SK-N-SH treated with all-trans-retinoic acid at 6 μM for 48 hours (cell line): ENCODE measurements at regions not wholly inside any gene's neighbourhood (a gene's known extent, or its start where the extent isn't known, plus 50 kb on each side); places are given as distances from the start of the nearest gene placed in this dataset.

Experiments used
- ATAC-seq: fragments of 200-7000 bp; cut with Tn5 transposase; 3 replicates; pipeline ENCODE4 v1.9.1; 2020; ENCODE audit warnings: mild to moderate bottlenecking, moderate library complexity
- BACH2 ChIP-seq: fragments of 250-450 bp; sonication (Bioruptor Pico); IDR thresholded peaks from 2 replicates; pipeline ENCODE4 v1.9.0; 2021; ENCODE audit warnings: mild to moderate bottlenecking, borderline replicate concordance
- CREB5 ChIP-seq: fragments of 250-450 bp; sonication (Bioruptor Pico); IDR thresholded peaks from 2 replicates; pipeline ENCODE4 v1.5.1; 2020; ENCODE audit warnings: low read depth, mild to moderate bottlenecking, moderate library complexity
- CSDC2 ChIP-seq: fragments of 250-450 bp; sonication (Bioruptor Pico); IDR thresholded peaks from 2 replicates; pipeline ENCODE4 v1.5.0; 2020; ENCODE audit warnings: mild to moderate bottlenecking, moderate library complexity
- CSRNP3 ChIP-seq: fragments of 250-450 bp; sonication (Bioruptor Pico); IDR thresholded peaks from 2 replicates; pipeline ENCODE4 v1.5.1; 2021; ENCODE audit warnings: mild to moderate bottlenecking, moderate library complexity
- ESRRG ChIP-seq: fragments of 250-450 bp; sonication (Bioruptor Pico); IDR thresholded peaks from 2 replicates; pipeline ENCODE4 v1.6.1; 2021; ENCODE audit warnings: mild to moderate bottlenecking
- GLIS3 ChIP-seq: fragments of 250-450 bp; sonication (Bioruptor Pico); IDR thresholded peaks from 2 replicates; pipeline ENCODE4 v1.5.0; 2020; ENCODE audit warnings: mild to moderate bottlenecking, moderate library complexity
- PATZ1 ChIP-seq: fragments of 250-450 bp; sonication (Bioruptor Pico); IDR thresholded peaks from 2 replicates; pipeline ENCODE4 v1.8.0; 2020; ENCODE audit warnings: mild to moderate bottlenecking, moderate library complexity, borderline replicate concordance
- POU6F1 ChIP-seq: fragments of 250-450 bp; sonication (Bioruptor Pico); IDR thresholded peaks from 2 replicates; pipeline ENCODE4 v1.8.0; 2021; ENCODE audit warnings: low read depth, mild to moderate bottlenecking, moderate library complexity, borderline replicate concordance
- PPARA ChIP-seq: fragments of 250-450 bp; sonication (Bioruptor Pico); IDR thresholded peaks from 2 replicates; pipeline ENCODE4 v1.5.0; 2020; ENCODE audit warnings: mild to moderate bottlenecking, borderline replicate concordance
- SNAI2 ChIP-seq: fragments of 250-450 bp; sonication (Bioruptor Pico); IDR thresholded peaks from 2 replicates; pipeline ENCODE4 v1.5.0; 2020; ENCODE audit warnings: mild to moderate bottlenecking, moderate library complexity
- TCF4 ChIP-seq: fragments of 250-450 bp; sonication (Bioruptor Pico); IDR thresholded peaks from 2 replicates; pipeline ENCODE4 v1.8.0; 2021; ENCODE audit warnings: mild to moderate bottlenecking, moderate library complexity, borderline replicate concordance
- TOX ChIP-seq: fragments of 250-450 bp; sonication (Bioruptor Pico); IDR thresholded peaks from 2 replicates; pipeline ENCODE4 v1.8.0; 2021; ENCODE audit warnings: mild to moderate bottlenecking, moderate library complexity, borderline replicate concordance
- TSHZ2 ChIP-seq: fragments of 250-450 bp; sonication (Bioruptor Pico); IDR thresholded peaks from 2 replicates; pipeline ENCODE4 v1.5.0; 2020; ENCODE audit warnings: mild to moderate bottlenecking, moderate library complexity
- ZC3H10 ChIP-seq: fragments of 250-450 bp; sonication (Bioruptor Pico); IDR thresholded peaks from 2 replicates; pipeline ENCODE4 v1.5.1; 2021; ENCODE audit warnings: mild to moderate bottlenecking, moderate library complexity
- ZFP30 ChIP-seq: fragments of 450-650 bp; formaldehyde crosslinking; IDR thresholded peaks from 2 replicates; pipeline ENCODE4 v1.5.0; 2022; ENCODE audit warnings: mild to moderate bottlenecking, moderate library complexity
- ZNF565 ChIP-seq: fragments of 450-650 bp; formaldehyde crosslinking; conservative IDR thresholded peaks from 2 replicates; pipeline ENCODE4 v1.5.0; 2020; ENCODE audit warnings: low read depth, mild to moderate bottlenecking, moderate library complexity
- ZNF70 ChIP-seq: fragments of 450-650 bp; formaldehyde crosslinking; IDR thresholded peaks from 2 replicates; pipeline ENCODE4 v1.5.0; 2020; ENCODE audit warnings: mild to moderate bottlenecking, moderate library complexity

GRCh38 chr22:33971561-33971961 lies 51.3 kb upstream of the LARGE1 start:
- TF ChIP-seq ESRRG (CRISPR knock-in tag) (no peak), TOX (CRISPR knock-in tag) (no peak), SNAI2 (CRISPR knock-in tag) (no peak), CSRNP3 (CRISPR knock-in tag) (no peak), ZFP30 (no peak), TSHZ2 (CRISPR knock-in tag) (no peak), ZNF70 (CRISPR knock-in tag) (no peak), PPARA (no peak), POU6F1 (CRISPR knock-in tag) (no peak), PATZ1 (CRISPR knock-in tag) (no peak), TCF4 (no peak), CSDC2 (no peak)
- ATAC-seq = no peak

- ATAC-seq = no peak
- TF ChIP-seq PPARA (no peak), ESRRG (CRISPR knock-in tag) (no peak)
Measured at GRCh38 chr22:33975841-33976240, 55.6 kb upstream of the LARGE1 start.

- no peak for ATAC-seq
- TF ChIP-seq TSHZ2 (CRISPR knock-in tag) (no peak), GLIS3 (CRISPR knock-in tag) (no peak), BACH2 (CRISPR knock-in tag) (no peak), ZNF565 (CRISPR knock-in tag) (no peak)
Measured at GRCh38 chr22:33983558-33983957, 63.3 kb upstream of the LARGE1 start.

- no peak for ATAC-seq
- no peak for TF ChIP-seq CREB5 (CRISPR knock-in tag)
- TF ChIP-seq CSRNP3 (CRISPR knock-in tag) = no peak
- TF ChIP-seq TSHZ2 (CRISPR knock-in tag) = no peak
- TF ChIP-seq ZC3H10 (CRISPR knock-in tag) = no peak
- TF ChIP-seq PATZ1 (CRISPR knock-in tag) = no peak
Measured at GRCh38 chr22:33984211-33984610, 63.9 kb upstream of the LARGE1 start.
